K562 (cell line): ENCODE measurements at regions not wholly inside any gene's neighbourhood (a gene's known extent, or its start where the extent isn't known, plus 50 kb on each side); places are given as distances from the start of the nearest gene placed in this dataset.
A peak's percentile ranks its signal among the peaks of the same experiment; 100 is the strongest.
"Not testable (repeated sequence)": the region's sequence is repeated elsewhere in the genome, so short reads cannot be mapped to it uniquely, and the experiment has no call there.

Experiments
- ATAC-seq: fragments of 200-7000 bp; cut with Tn5 transposase; 3 replicates; pipeline ENCODE4 v1.9.1; 2020; ENCODE audit warnings: moderate library complexity
- BruUV-seq: library from RNA; stranded (reverse); fragments of 400-500 nt; replicated peaks from 2 replicates; lab custom pipeline; 2021; lab: Mats Ljungman, UMichigan
- CTCF ChIA-PET: fragments of 300-600 bp; formaldehyde crosslinking; extraction: SDS; loops from one replicate; lab custom pipeline; 2021; ENCODE audit warnings: low intra/inter-chr PET ratio; lab: Yijun Ruan, JAX
- POLR2A ChIA-PET: fragments of 300-600, 350-650 bp; sonication (Branson Sonifier 250); formaldehyde crosslinking; extraction: SDS; loops from one replicate; lab custom pipeline; 2021; ENCODE audit warnings: antibody characterized with exemption, inconsistent platforms; lab: Yijun Ruan, JAX
- DNase-seq, 4 experiments: peaks; one replicate each; pipeline versions ENCODE4 v3.0.0 to v3.0.0-alpha.2; 2011 to 2018; ENCODE audit warnings: low spot score in 3 of 4, mixed read lengths in 3 of 4; ENCODE audit errors: extremely low read depth in 1 of 4
- FAIRE-seq: peaks from 2 replicates; lab custom pipeline; 2011; peaks lifted over from hg19 to GRCh38; lab: Jason Lieb, UNC
- H2AFZ ChIP-seq: 2 replicates; pipeline ENCODE4 v1.6.0; 2011; ENCODE audit warnings: low read depth, low read length, control low read depth, inconsistent platforms
- H3K27ac ChIP-seq: fragments of 200-600 bp; 3 replicates; pipeline ENCODE4 v1.8.0; 2011; ENCODE audit warnings: low read depth, mild to moderate bottlenecking, control low read depth, inconsistent platforms, low read length, moderate library complexity, mixed read lengths; ENCODE audit errors: extremely low read depth
- H3K27me3 ChIP-seq, 2 experiments: fragments of 300-600 bp in 1 of 2; 2 replicates in 1 of 2; 3 replicates in 1 of 2; pipeline versions ENCODE4 v1.6.0 to v1.8.0; 2011; ENCODE audit warnings: inconsistent platforms in 2 of 2, low read length in 2 of 2, mild to moderate bottlenecking in 1 of 2, mixed read lengths in 1 of 2, moderate library complexity in 1 of 2; ENCODE audit not compliant: control insufficient read depth in 2 of 2, insufficient read depth in 2 of 2
- H3K36me3 ChIP-seq: fragments of 300-600 bp; 3 replicates; pipeline ENCODE4 v1.8.0; 2011; ENCODE audit warnings: mild to moderate bottlenecking, low read length, inconsistent platforms; ENCODE audit not compliant: control insufficient read depth, insufficient read depth
- H3K4me1 ChIP-seq, 2 experiments: fragments of 200-600 bp in 1 of 2; replicated peaks in 1 of 2; 2 replicates in 1 of 2; 3 replicates in 1 of 2; pipeline versions ENCODE4 v1.5.1 to v1.8.0; 2011; ENCODE audit warnings: inconsistent platforms in 2 of 2, low read length in 2 of 2, mild to moderate bottlenecking in 1 of 2, mixed read lengths in 1 of 2, moderate library complexity in 1 of 2; ENCODE audit not compliant: control insufficient read depth in 2 of 2, insufficient read depth in 2 of 2
- H3K4me2 ChIP-seq: 2 replicates; pipeline ENCODE4 v1.6.1; 2011; ENCODE audit warnings: low read length, control low read depth, inconsistent platforms, mixed read lengths; ENCODE audit not compliant: insufficient read depth
- H3K4me3 ChIP-seq: fragments of 200-600 bp; sonication (generic), shearing (Covaris generic); 2 replicates; pipeline ENCODE4 v1.5.1; 2016; ENCODE audit warnings: control low read depth, inconsistent platforms
- H3K79me2 ChIP-seq: fragments of 200-600 bp; 3 replicates; pipeline ENCODE4 v1.8.0; 2011; ENCODE audit warnings: low read length, inconsistent platforms; ENCODE audit not compliant: control insufficient read depth, insufficient read depth
- H3K9ac ChIP-seq, 2 experiments: 2 replicates each; pipeline versions ENCODE4 v1.6.0 to v1.6.1; 2011; ENCODE audit warnings: low read depth in 2 of 2, low read length in 2 of 2, control low read depth in 1 of 2, inconsistent platforms in 1 of 2, mild to moderate bottlenecking in 1 of 2, mixed read lengths in 1 of 2; ENCODE audit not compliant: insufficient read depth in 1 of 2
- H3K9me1 ChIP-seq: one replicate; pipeline ENCODE4 v1.6.0; 2011; ENCODE audit warnings: inconsistent platforms, mild to moderate bottlenecking, low read length, moderate library complexity; ENCODE audit not compliant: control insufficient read depth, insufficient read depth
- H3K9me3 ChIP-seq: replicated peaks from 2 replicates; pipeline ENCODE4 v1.5.1; 2011; ENCODE audit warnings: low read depth, low read length, inconsistent platforms; ENCODE audit not compliant: control insufficient read depth, insufficient read depth
- H4K20me1 ChIP-seq: replicated peaks from 2 replicates; pipeline ENCODE4 v1.6.1; 2011; ENCODE audit warnings: low read length, inconsistent platforms, mixed read lengths; ENCODE audit not compliant: control insufficient read depth, insufficient read depth
- FIP1L1 ChIP-seq: fragments of 200-400 bp; formaldehyde crosslinking; IDR thresholded peaks from 2 replicates; pipeline ENCODE4 v1.6.1; 2018; ENCODE audit warnings: mild to moderate bottlenecking, low read depth, low read length; ENCODE audit not compliant: poor library complexity, severe bottlenecking
- HES1 ChIP-seq: fragments of 450-650 bp; IDR thresholded peaks from 2 replicates; pipeline ENCODE4 v1.6.1; 2016; ENCODE audit warnings: low read depth, mild to moderate bottlenecking, moderate library complexity
- HEY1 ChIP-seq: fragments of 250-450 bp; sonication (Bioruptor Pico); IDR thresholded peaks from 2 replicates; pipeline ENCODE4 v1.5.0; 2020; ENCODE audit warnings: mild to moderate bottlenecking, moderate library complexity, borderline replicate concordance
- HNRNPH1 ChIP-seq: fragments of 200-400 bp; formaldehyde crosslinking; optimal IDR thresholded peaks from 2 replicates; pipeline ENCODE3; 2017; ENCODE audit warnings: low read depth, mild to moderate bottlenecking, low read length, moderate library complexity
- LARP7 ChIP-seq: fragments of 450-650 bp; IDR thresholded peaks from 2 replicates; pipeline ENCODE4 v1.6.1; 2016
- NCOA2 ChIP-seq, 2 experiments: fragments of 450-650 bp; IDR thresholded peaks; 2 replicates each; pipeline ENCODE4 v1.6.1; 2018; ENCODE audit warnings: mild to moderate bottlenecking in 2 of 2, moderate library complexity in 1 of 2; ENCODE audit not compliant: partially characterized antibody in 2 of 2
- NRF1 ChIP-seq, 2 experiments: fragments of 450-650 bp; IDR thresholded peaks in 1 of 2; conservative IDR thresholded peaks in 1 of 2; 2 replicates each; pipeline ENCODE4 v1.6.1; 2014; ENCODE audit warnings: mild to moderate bottlenecking in 2 of 2
- PRPF4 ChIP-seq: fragments of 200-400 bp; formaldehyde crosslinking; IDR thresholded peaks from one replicate; pipeline ENCODE4 v1.6.1; 2017; ENCODE audit warnings: low read length, low read depth, mild to moderate bottlenecking; ENCODE audit not compliant: insufficient read depth, poor library complexity, severe bottlenecking
- SIN3B ChIP-seq: fragments of 450-650 bp; IDR thresholded peaks from 2 replicates; pipeline ENCODE4 v1.6.1; 2017; ENCODE audit warnings: low read depth, mild to moderate bottlenecking, moderate library complexity
- ZNF146 ChIP-seq: IDR thresholded peaks from one replicate; pipeline ENCODE4 v1.6.1; 2018; ENCODE audit warnings: missing compliant biosample characterization; ENCODE audit not compliant: unreplicated experiment
- ZNF274 ChIP-seq: IDR thresholded peaks from 2 replicates; pipeline ENCODE4 v1.6.1; 2011; ENCODE audit warnings: low read depth, mild to moderate bottlenecking, low read length, moderate library complexity, borderline replicate concordance
- ZNF639 ChIP-seq, 2 experiments: fragments of 200-800 bp in 1 of 2; sonication (Bioruptor generic) in 1 of 2; sonication (generic) in 1 of 2; formaldehyde crosslinking in 1 of 2; IDR thresholded peaks in 1 of 2; conservative IDR thresholded peaks in 1 of 2; 2 replicates each; pipeline versions ENCODE4 v1.5.0 to v1.6.1; 2016 to 2020; ENCODE audit warnings: missing compliant biosample characterization in 1 of 2, missing genetic modification characterization in 1 of 2, missing genetic modification reagents in 1 of 2
- WGBS: fragments of 100-300 bp; shearing (Covaris generic); methylation state at CpG from one replicate; pipeline ENCODE4 v1.1.6; 2016; ENCODE audit warnings: low coverage, mixed read lengths; ENCODE audit not compliant: insufficient coverage; ENCODE audit errors: missing lambda C conversion rate; 5-methylcytosine and 5-hydroxymethylcytosine counted together
- in situ Hi-C: fragments of 300-500 bp; cut with MboI; formaldehyde crosslinking; loops from 4 replicates; pipeline ENCODE4 v1.15.0; 2018; ENCODE audit warnings: inconsistent platforms, mixed read lengths
- intact Hi-C: fragments of 100-400 bp; cut with micrococcal nuclease; formaldehyde crosslinking; loops from 2 replicates; pipeline ENCODE4 v1.14.2; 2022

- CTCF ChIA-PET, H3K9me1 ChIP-seq, DNase-seq, H2AFZ ChIP-seq, H3K4me1 ChIP-seq, BruUV-seq, H3K4me3 ChIP-seq, H3K27me3 ChIP-seq, H3K9me3 ChIP-seq, H3K36me3 ChIP-seq, H3K79me2 ChIP-seq, H3K27ac ChIP-seq, FAIRE-seq, H3K9ac ChIP-seq, H4K20me1 ChIP-seq, POLR2A ChIA-PET, ATAC-seq, H3K4me2 ChIP-seq: not testable (repeated sequence)
- WGBS: 3% methylated on average over 2 of the region's 2 CpGs
- intact Hi-C loops: loop anchor here (10.0 kb wide), 3 partner anchors 126 to 656 kb away; no protein-coding TSS in a partner anchor
- in situ Hi-C loops: loop anchor here (25.0 kb wide), 1 partner anchor 668 kb away; no protein-coding TSS in a partner anchor
- TF ChIP-seq ZNF146: peak; percentile 74
These were observed 88.6 kb upstream of the EGFL6 start for GRCh38 chrX:13480780-13481179.

DNA sequence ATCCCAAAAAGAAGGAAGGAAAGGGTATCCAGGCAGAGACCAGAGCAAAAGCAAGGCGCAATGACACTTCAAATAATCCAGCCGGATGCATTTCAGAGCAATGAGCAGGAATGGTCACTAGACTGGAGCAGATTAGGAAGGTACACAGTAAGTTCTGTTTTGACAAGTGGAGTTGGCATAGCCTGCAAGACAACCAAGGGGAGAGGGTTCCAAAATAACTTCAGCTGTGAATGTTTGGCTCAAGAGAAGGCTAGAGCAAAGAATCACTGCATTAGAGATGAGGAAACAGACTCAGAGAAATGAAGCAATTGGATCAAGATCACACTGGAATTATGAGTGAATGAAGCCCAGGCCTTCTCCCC, 90.0 kb upstream of the EGFL6 start:
- no peaks in the 10 kb centered on the region for H3K36me3 ChIP-seq
- no TSS peak for BruUV-seq
- no peaks in the 10 kb centered on the region for H4K20me1 ChIP-seq
- H3K79me2 ChIP-seq: no peaks in the 10 kb centered on the region
- no peak overlapping the region for H2AFZ ChIP-seq
- no peak overlapping the region for H3K9ac ChIP-seq
- peaks cover 3 to 7% of the 10 kb centered on the region in 2 experiments; a peak in 2 of 5 replicates for H3K27me3 ChIP-seq
- ChIA-PET CTCF (no interaction called here), POLR2A (interaction anchor here (0.5 kb wide), 1 partner anchor 534 kb away, joined by 3 read pairs; no protein-coding TSS in a partner anchor)
- in situ Hi-C loops: loop anchor here (25.0 kb wide), 1 partner anchor 667 kb away; no protein-coding TSS in a partner anchor
- FAIRE-seq (no peak), DNase-seq (no peak), ATAC-seq (no peak)
- H3K27ac ChIP-seq: no peak overlapping the region
- no peak overlapping the region for H3K4me2 ChIP-seq
- H3K4me3 ChIP-seq: no peak overlapping the region
- no peaks in the 10 kb centered on the region for H3K9me3 ChIP-seq
- no peaks in the 10 kb centered on the region for H3K4me1 ChIP-seq
- H3K9me1 ChIP-seq: no peaks in the 10 kb centered on the region
- 5% methylated on average over 2 of the region's 2 CpGs for WGBS
- intact Hi-C loops: no loop called here
- TF ChIP-seq NRF1 (conservative IDR thresholded peaks at IDR 0.05 in 1 of 2, IDR thresholded peaks at IDR 0.05 in 1 of 2) (no peak), HES1 (no peak), HNRNPH1 (no peak), ZNF274 (no peak), NCOA2 (IDR thresholded peaks at IDR 0.05; ENCODE audit: partially characterized antibody in 2 of 2) (no peak), FIP1L1 (no peak), HEY1 (no peak), LARP7 (no peak), SIN3B (no peak), ZNF639 (CRISPR knock-in tag; conservative IDR thresholded peaks at IDR 0.05 in 1 of 2, IDR thresholded peaks at IDR 0.05 in 1 of 2) (no peak), PRPF4 (no peak)
